Smooth muscle cell (in vitro differentiated cells): ENCODE measurements at regions not wholly inside any gene's neighbourhood (a gene's known extent, or its start where the extent isn't known, plus 50 kb on each side); places are given as distances from the start of the nearest gene placed in this dataset.

ENCODE experiments used
- DNase-seq: peaks from one replicate; lab custom pipeline; 2025; ENCODE audit not compliant: unreplicated experiment; lab: John Stamatoyannopoulos, UW
- H2AFZ ChIP-seq: fragments of 200-600 bp; sonication (generic); 2 replicates; pipeline ENCODE4 v1.6.0; 2016; ENCODE audit warnings: antibody characterized with exemption, low read depth, mild to moderate bottlenecking
- H3F3A ChIP-seq: fragments of 200-600 bp; sonication (generic); 2 replicates; pipeline ENCODE4 v1.6.0; 2017; ENCODE audit warnings: antibody characterized with exemption, low read depth
- H3K27ac ChIP-seq: fragments of 200-600 bp; sonication (generic); 2 replicates; pipeline ENCODE4 v1.5.1; 2016; ENCODE audit warnings: low read depth, mild to moderate bottlenecking
- H3K27me3 ChIP-seq: fragments of 200-600 bp; sonication (generic); 2 replicates; pipeline ENCODE4 v1.6.1; 2016; ENCODE audit warnings: low read depth, mild to moderate bottlenecking
- H3K36me3 ChIP-seq: fragments of 200-600 bp; sonication (generic); 2 replicates; pipeline ENCODE4 v1.5.1; 2016; ENCODE audit warnings: low read depth
- H3K4me1 ChIP-seq: fragments of 200-600 bp; sonication (generic); 2 replicates; pipeline ENCODE4 v1.5.1; 2016; ENCODE audit warnings: low read depth
- H3K4me2 ChIP-seq: fragments of 200-600 bp; sonication (generic); 2 replicates; pipeline ENCODE4 v1.6.0; 2016; ENCODE audit warnings: mild to moderate bottlenecking
- H3K4me3 ChIP-seq: fragments of 200-600 bp; sonication (generic); 2 replicates; pipeline ENCODE4 v1.5.1; 2016; ENCODE audit warnings: mild to moderate bottlenecking
- H3K79me2 ChIP-seq: fragments of 200-600 bp; sonication (generic); 2 replicates; pipeline ENCODE4 v1.6.0; 2016; ENCODE audit warnings: low read depth, mild to moderate bottlenecking
- H3K9ac ChIP-seq: fragments of 200-600 bp; sonication (generic); 2 replicates; pipeline ENCODE4 v1.6.0; 2016; ENCODE audit warnings: low read depth
- H3K9me3 ChIP-seq: fragments of 200-600 bp; sonication (generic); replicated peaks from 2 replicates; pipeline ENCODE4 v1.5.1; 2016; ENCODE audit warnings: low read depth
- H4K20me1 ChIP-seq: fragments of 200-600 bp; sonication (generic); 2 replicates; pipeline ENCODE4 v1.6.0; 2016; ENCODE audit warnings: low read depth
- CTCF ChIP-seq: fragments of 200-600 bp; sonication (generic); IDR thresholded peaks from 2 replicates; pipeline ENCODE4 v1.5.1; 2017; ENCODE audit warnings: borderline replicate concordance, mild to moderate bottlenecking, antibody characterized with exemption; ENCODE audit not compliant: insufficient read depth, poor library complexity, severe bottlenecking
- WGBS: methylation state at CpG from one replicate; pipeline ENCODE4 v1.1.7; 2016; ENCODE audit warnings: low lambda C conversion rate; 5-methylcytosine and 5-hydroxymethylcytosine counted together

- no peak overlapping the region for H3K4me2 ChIP-seq
- no peak overlapping the region for H3K9ac ChIP-seq
- no peaks in the 10 kb centered on the region for H3K27me3 ChIP-seq
- DNase-seq, result no peak
- 80% methylated on average over 4 of the region's 4 CpGs for WGBS
- H3F3A ChIP-seq, result no peaks in the 10 kb centered on the region
- no peaks in the 10 kb centered on the region for H3K79me2 ChIP-seq
- H3K36me3 ChIP-seq, result no peaks in the 10 kb centered on the region
- H3K9me3 ChIP-seq, result no peaks in the 10 kb centered on the region
- no peak overlapping the region for H3K4me3 ChIP-seq
- TF ChIP-seq CTCF, result no peak
- H4K20me1 ChIP-seq, result no peaks in the 10 kb centered on the region
- no peak overlapping the region for H2AFZ ChIP-seq
- no peaks in the 10 kb centered on the region for H3K4me1 ChIP-seq
- H3K27ac ChIP-seq, result peak overlapping the region; percentile 28
These were observed 1044.5 kb downstream of the NTRK3 start for GRCh38 chr15:87212041-87212440.

- Histone ChIP-seq H3K36me3 (no peaks in the 10 kb centered on the region), H3K27ac (peak overlapping the region; percentile 28), H3K4me3 (no peak overlapping the region), H3F3A (no peaks in the 10 kb centered on the region), H3K4me1 (no peaks in the 10 kb centered on the region), H3K9ac (no peak overlapping the region), H3K4me2 (no peak overlapping the region), H3K27me3 (no peaks in the 10 kb centered on the region), H2AFZ (no peak overlapping the region), H4K20me1 (no peaks in the 10 kb centered on the region), H3K79me2 (no peaks in the 10 kb centered on the region), H3K9me3 (no peaks in the 10 kb centered on the region)
- no peak for DNase-seq
- WGBS, result 67% methylated on average over 1 of the region's 1 CpG
- no peak for TF ChIP-seq CTCF
These were observed 1045.0 kb downstream of the NTRK3 start for GRCh38 chr15:87211547-87211946.

DNA sequence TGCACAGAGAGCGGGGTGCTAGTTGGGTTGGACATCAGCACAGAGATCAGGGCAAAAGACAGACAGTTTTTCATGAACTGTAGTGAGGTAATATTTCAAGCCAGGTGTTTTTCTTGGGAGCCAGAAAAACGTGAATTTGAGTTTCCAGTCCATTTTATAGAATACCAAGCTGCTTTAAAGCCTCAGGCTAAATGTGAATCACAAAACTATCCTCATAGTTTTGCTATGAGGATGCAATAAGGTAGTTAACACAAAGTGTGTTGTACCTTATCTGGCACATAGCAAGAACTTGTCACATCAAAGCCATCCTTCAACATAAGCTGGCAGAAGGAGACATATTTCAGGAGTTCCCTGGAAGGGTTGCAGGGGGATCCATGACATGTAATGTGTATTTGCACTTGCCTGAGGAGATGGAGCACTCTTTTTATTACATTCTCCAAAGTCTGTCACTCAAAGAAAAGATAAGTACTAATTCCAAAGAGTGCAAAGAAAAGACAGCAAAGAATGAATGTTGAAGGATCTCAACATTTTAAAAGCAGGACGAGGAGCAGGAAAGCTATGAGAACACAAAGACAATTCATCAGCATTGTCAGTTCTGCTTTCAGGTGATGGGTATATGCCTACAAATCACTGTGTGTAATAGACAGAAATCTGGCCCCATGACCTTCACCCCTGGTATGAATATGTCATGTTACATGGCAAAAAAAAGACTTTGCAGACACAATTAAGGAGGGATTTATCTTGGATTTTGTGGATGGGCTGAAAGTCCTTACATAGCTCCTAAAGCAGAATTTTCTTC, 1046.4 kb downstream of the NTRK3 start:
- no peak for DNase-seq
- Histone ChIP-seq H3K36me3 (no peaks in the 10 kb centered on the region), H3F3A (no peaks in the 10 kb centered on the region), H4K20me1 (no peaks in the 10 kb centered on the region), H3K9ac (no peak overlapping the region), H3K4me3 (no peak overlapping the region), H3K79me2 (no peaks in the 10 kb centered on the region), H2AFZ (no peak overlapping the region), H3K9me3 (no peaks in the 10 kb centered on the region), H3K27ac (peak overlapping the region; percentile 95), H3K4me1 (no peaks in the 10 kb centered on the region), H3K4me2 (no peak overlapping the region), H3K27me3 (no peaks in the 10 kb centered on the region)
- no peak for TF ChIP-seq CTCF
- WGBS, result 48% methylated on average over 3 of the region's 3 CpGs
